GM12878 (cell line): ENCODE measurements at regions not wholly inside any gene's neighbourhood (a gene's known extent, or its start where the extent isn't known, plus 50 kb on each side); places are given as distances from the start of the nearest gene placed in this dataset.

ENCODE experiments used
- ATAC-seq: fragments of 200-7000 bp; cut with Tn5 transposase; 3 replicates; pipeline ENCODE4 v1.9.1; 2020; ENCODE audit warnings: mild to moderate bottlenecking, moderate library complexity
- BruUV-seq: library from RNA; stranded (reverse); fragments of 400-500 nt; replicated peaks from 2 replicates; lab custom pipeline; 2021; lab: Mats Ljungman, UMichigan
- CTCF ChIA-PET: fragments of 300-600 bp; sonication (Branson Sonifier 250); formaldehyde crosslinking; extraction: SDS; loops from one replicate; lab custom pipeline; 2021; ENCODE audit warnings: inconsistent platforms; lab: Yijun Ruan, JAX
- POLR2A ChIA-PET: fragments of 350-600 bp; formaldehyde crosslinking; extraction: SDS; loops from one replicate; lab custom pipeline; 2021; ENCODE audit warnings: inconsistent platforms; lab: Charles Lee
- RAD21 ChIA-PET: fragments of 300-600 bp; sonication (Branson Sonifier 250); formaldehyde crosslinking; loops from one replicate; lab custom pipeline; 2023; ENCODE audit warnings: antibody characterized with exemption; ENCODE audit not compliant: unreplicated experiment; lab: Charles Lee
- SMC1A ChIA-PET: fragments of 300-600 bp; sonication (Branson Sonifier 250); formaldehyde crosslinking; loops from one replicate; lab custom pipeline; 2023; ENCODE audit not compliant: unreplicated experiment, uncharacterized antibody; lab: Charles Lee
- DNase-seq: peaks from one replicate; pipeline ENCODE4 v3.0.0-alpha.2; 2011; ENCODE audit warnings: low read depth, low spot score
- FAIRE-seq: peaks from 3 replicates; lab custom pipeline; 2011; peaks lifted over from hg19 to GRCh38; lab: Jason Lieb, UNC
- H2AFZ ChIP-seq: 2 replicates; pipeline ENCODE4 v1.6.0; 2011; ENCODE audit warnings: low read depth, low read length, control low read depth; ENCODE audit not compliant: control insufficient read depth
- H3K27ac ChIP-seq: 2 replicates; pipeline ENCODE4 v1.5.1; 2011; ENCODE audit warnings: control low read depth; ENCODE audit not compliant: control insufficient read depth, insufficient read depth
- H3K27me3 ChIP-seq, 2 experiments: replicated peaks in 1 of 2; 2 replicates each; pipeline versions ENCODE4 v1.6.0 to v1.6.1; 2011; ENCODE audit warnings: low read length in 1 of 2; ENCODE audit not compliant: control insufficient read depth in 2 of 2, insufficient read depth in 2 of 2
- H3K36me3 ChIP-seq, 2 experiments: 2 replicates each; pipeline ENCODE4 v1.5.1; 2011; ENCODE audit warnings: low read length in 1 of 2; ENCODE audit not compliant: control insufficient read depth in 2 of 2, insufficient read depth in 2 of 2
- H3K4me1 ChIP-seq: 2 replicates; pipeline ENCODE4 v1.6.1; 2011; ENCODE audit warnings: mild to moderate bottlenecking, low read length, moderate library complexity, mixed read lengths; ENCODE audit not compliant: control insufficient read depth, insufficient read depth
- H3K4me2 ChIP-seq: 2 replicates; pipeline ENCODE4 v1.6.0; 2011; ENCODE audit warnings: control low read depth; ENCODE audit not compliant: control insufficient read depth, insufficient read depth
- H3K4me3 ChIP-seq: fragments of 200-600 bp; sonication (generic); 2 replicates; pipeline ENCODE4 v1.5.1; 2016
- H3K79me2 ChIP-seq: 2 replicates; pipeline ENCODE4 v1.6.0; 2011; ENCODE audit warnings: low read length; ENCODE audit not compliant: control insufficient read depth, insufficient read depth
- H3K9ac ChIP-seq: 2 replicates; pipeline ENCODE4 v1.8.0; 2011; ENCODE audit warnings: low read length, control low read depth, mixed read lengths; ENCODE audit not compliant: control insufficient read depth, insufficient read depth
- H3K9me3 ChIP-seq: replicated peaks from 3 replicates; pipeline ENCODE4 v1.5.1; 2011; ENCODE audit warnings: mild to moderate bottlenecking, low read length; ENCODE audit not compliant: control insufficient read depth, insufficient read depth
- H4K20me1 ChIP-seq: 2 replicates; pipeline ENCODE4 v1.6.0; 2011; ENCODE audit not compliant: control insufficient read depth, insufficient read depth
- BHLHE40 ChIP-seq, 2 experiments: fragments of 450-650 bp in 1 of 2; IDR thresholded peaks; 2 replicates each; pipeline ENCODE4 v1.6.1; 2011 to 2017; ENCODE audit warnings: low read depth in 2 of 2, borderline replicate concordance in 1 of 2, improper control_type of control experiment in 1 of 2, low read length in 1 of 2, mild to moderate bottlenecking in 1 of 2
- BMI1 ChIP-seq: fragments of 450-650 bp; IDR thresholded peaks from 2 replicates; pipeline ENCODE4 v1.6.1; 2016; ENCODE audit warnings: mild to moderate bottlenecking, moderate library complexity, borderline replicate concordance
- CHD4 ChIP-seq: fragments of 200-600 bp; sonication (generic); IDR thresholded peaks from 2 replicates; pipeline ENCODE4 v1.6.1; 2016; ENCODE audit warnings: mild to moderate bottlenecking
- MXI1 ChIP-seq: fragments of 150-350 bp; IDR thresholded peaks from 2 replicates; pipeline ENCODE4 v1.6.1; 2011; ENCODE audit warnings: low read depth, mild to moderate bottlenecking, inconsistent platforms, low read length, improper control_type of control experiment
- NR2C1 ChIP-seq: fragments of 450-650 bp; IDR thresholded peaks from 2 replicates; pipeline ENCODE4 v1.6.1; 2017; ENCODE audit warnings: antibody characterized with exemption, mild to moderate bottlenecking, moderate library complexity
- PAX5 ChIP-seq: IDR thresholded peaks from 2 replicates; pipeline ENCODE4 v1.6.1; 2011; ENCODE audit warnings: low read depth, low read length, borderline replicate concordance
- ZZZ3 ChIP-seq: IDR thresholded peaks from 2 replicates; pipeline ENCODE4 v1.6.1; 2011; ENCODE audit warnings: low read depth; ENCODE audit not compliant: control insufficient read depth, insufficient read length
- WGBS: methylation state at CpG from one replicate; pipeline ENCODE4 v1.1.6; 2016; ENCODE audit warnings: low lambda C conversion rate; ENCODE audit not compliant: insufficient replicate concordance, insufficient coverage; ENCODE audit errors: missing lambda C conversion rate; 5-methylcytosine and 5-hydroxymethylcytosine counted together
- in situ Hi-C: fragments of 300-500 bp; cut with MboI; formaldehyde crosslinking; loops from 9 replicates; pipeline ENCODE4 v1.14.3; 2018; ENCODE audit warnings: mixed read lengths
- intact Hi-C: fragments of 100-400 bp; cut with micrococcal nuclease; formaldehyde crosslinking; loops from one replicate; pipeline ENCODE4 v1.14.2; 2022; ENCODE audit not compliant: unreplicated experiment
- TF ChIP-seq, protein P1 (sequence below): fragments of 450-650 bp; IDR thresholded peaks from 2 replicates; pipeline ENCODE4 v1.6.1; 2017; ENCODE audit warnings: mild to moderate bottlenecking, low read depth, inconsistent platforms; ENCODE audit not compliant: poor library complexity, severe bottlenecking

DNA sequence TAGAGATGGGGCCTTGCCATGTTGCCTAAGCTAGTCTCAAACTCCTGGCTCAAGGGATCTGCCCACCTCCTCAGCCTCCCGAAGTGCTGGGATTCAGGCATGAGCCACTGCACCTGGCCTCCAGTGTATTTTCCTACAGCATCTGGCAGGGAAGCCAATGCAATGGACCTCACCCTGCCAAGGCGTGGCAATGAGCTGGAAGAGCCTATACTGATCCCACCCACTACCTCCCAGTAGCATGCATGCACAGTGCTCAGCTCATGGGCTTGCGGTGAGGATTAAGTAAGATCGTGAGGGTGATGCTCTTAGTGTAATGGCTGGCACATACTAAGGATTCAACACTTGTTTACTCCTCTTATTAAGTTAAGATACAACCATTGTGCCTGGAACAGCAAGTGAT, 69.7 kb downstream of the PHLDA1 start:
- no peaks in the 10 kb centered on the region for H3K27me3 ChIP-seq
- DNase-seq (no peak), ATAC-seq (no peak), FAIRE-seq (no peak)
- H3K4me2 ChIP-seq: no peak overlapping the region
- H3K4me1 ChIP-seq: no peaks in the 10 kb centered on the region
- H3K36me3 ChIP-seq: no peaks in the 10 kb centered on the region
- BruUV-seq: no TSS peak
- no peaks in the 10 kb centered on the region for H3K79me2 ChIP-seq
- H2AFZ ChIP-seq: no peak overlapping the region
- intact Hi-C loops (no loop called here), in situ Hi-C loops (no loop called here)
- no peaks in the 10 kb centered on the region for H3K9me3 ChIP-seq
- TF ChIP-seq PAX5 (no peak), BMI1 (no peak), ZZZ3 (no peak)
- RAD21 ChIA-PET: interaction anchor here (0.7 to 1.7 kb wide), 3 partner anchors 13 to 146 kb away, joined by 3 to 8 read pairs (median 3); partner anchors contain the start of gene PHLDA1
- no peak overlapping the region for H3K4me3 ChIP-seq
- no peaks in the 10 kb centered on the region for H4K20me1 ChIP-seq
- POLR2A ChIA-PET: interaction anchor here (1.0 to 1.4 kb wide), 3 partner anchors 10 to 16 kb away, joined by 3 to 4 read pairs (median 4); no protein-coding TSS in a partner anchor
- 49% methylated on average over 4 of the region's 4 CpGs for WGBS
- H3K9ac ChIP-seq: no peak overlapping the region
- no peak overlapping the region for H3K27ac ChIP-seq
- SMC1A ChIA-PET: interaction anchor here (0.6 to 5.9 kb wide), 13 partner anchors 11 to 709 kb away, joined by 3 to 58 read pairs (median 3); no protein-coding TSS in a partner anchor
- CTCF ChIA-PET: interaction anchor here (1.2 to 2.7 kb wide), 5 partner anchors 13 to 69 kb away, joined by 3 to 8 read pairs (median 3); partner anchors contain the start of gene PHLDA1

DNA sequence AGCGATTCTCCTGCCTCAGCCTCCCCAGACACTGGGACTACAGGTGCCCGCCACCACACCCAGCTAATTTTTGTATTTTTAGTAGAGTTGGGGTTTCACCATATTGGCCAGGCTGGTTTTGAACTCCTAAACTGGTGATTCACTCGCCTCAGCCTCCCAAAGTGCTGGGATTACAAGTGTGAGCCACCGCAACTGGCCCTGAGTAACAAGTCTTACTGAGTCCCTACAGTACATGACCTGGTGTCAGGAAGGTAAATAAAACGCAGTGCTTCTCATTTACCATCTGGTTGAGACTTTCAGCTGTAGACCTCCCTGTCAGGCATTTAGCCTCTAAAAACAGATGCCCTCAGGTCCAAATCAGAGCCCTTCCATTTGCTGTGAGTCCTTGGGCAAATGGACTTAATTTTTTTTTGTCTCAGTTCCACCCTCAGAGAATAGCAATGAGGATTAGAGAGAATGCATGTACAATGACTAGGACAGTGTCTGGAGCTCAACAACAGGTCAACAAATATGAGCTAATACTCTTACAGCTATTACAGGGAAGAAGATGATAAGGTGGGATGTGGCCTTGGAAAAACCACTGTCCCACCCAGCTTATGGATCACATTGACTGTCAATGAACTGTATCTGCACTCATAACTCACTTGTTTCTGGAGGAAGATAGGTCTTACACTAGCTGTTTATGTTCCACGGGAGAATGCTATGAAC, 70.5 kb downstream of the PHLDA1 start:
- ChIA-PET RAD21 (interaction anchor here (0.7 to 3.2 kb wide), 4 partner anchors 13 to 145 kb away, joined by 3 to 18 read pairs (median 6); partner anchors contain the start of gene PHLDA1), CTCF (interaction anchor here (0.6 to 2.7 kb wide), 6 partner anchors 14 to 70 kb away, joined by 3 to 8 read pairs (median 3); partner anchors contain the start of gene PHLDA1), SMC1A (interaction anchor here (0.6 to 5.9 kb wide), 12 partner anchors 10 to 710 kb away, joined by 3 to 58 read pairs (median 3); no protein-coding TSS in a partner anchor), POLR2A (interaction anchor here (0.5 to 1.0 kb wide), 3 partner anchors 13 to 17 kb away, joined by 4 to 5 read pairs (median 4); no protein-coding TSS in a partner anchor)
- no peak for FAIRE-seq
- TF ChIP-seq BHLHE40 (IDR thresholded peaks at IDR 0.05; ENCODE audit: borderline replicate concordance in 1 of 2, low read depth in 2 of 2, low read length in 1 of 2) (no peak), MXI1 (no peak), CHD4 (no peak), NR2C1 (no peak)
- TF ChIP-seq, protein P1, sequence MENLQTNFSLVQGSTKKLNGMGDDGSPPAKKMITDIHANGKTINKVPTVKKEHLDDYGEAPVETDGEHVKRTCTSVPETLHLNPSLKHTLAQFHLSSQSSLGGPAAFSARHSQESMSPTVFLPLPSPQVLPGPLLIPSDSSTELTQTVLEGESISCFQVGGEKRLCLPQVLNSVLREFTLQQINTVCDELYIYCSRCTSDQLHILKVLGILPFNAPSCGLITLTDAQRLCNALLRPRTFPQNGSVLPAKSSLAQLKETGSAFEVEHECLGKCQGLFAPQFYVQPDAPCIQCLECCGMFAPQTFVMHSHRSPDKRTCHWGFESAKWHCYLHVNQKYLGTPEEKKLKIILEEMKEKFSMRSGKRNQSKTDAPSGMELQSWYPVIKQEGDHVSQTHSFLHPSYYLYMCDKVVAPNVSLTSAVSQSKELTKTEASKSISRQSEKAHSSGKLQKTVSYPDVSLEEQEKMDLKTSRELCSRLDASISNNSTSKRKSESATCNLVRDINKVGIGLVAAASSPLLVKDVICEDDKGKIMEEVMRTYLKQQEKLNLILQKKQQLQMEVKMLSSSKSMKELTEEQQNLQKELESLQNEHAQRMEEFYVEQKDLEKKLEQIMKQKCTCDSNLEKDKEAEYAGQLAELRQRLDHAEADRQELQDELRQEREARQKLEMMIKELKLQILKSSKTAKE: no peak
- 76% methylated on average over 6 of the region's 6 CpGs for WGBS
- Histone ChIP-seq H2AFZ (no peak overlapping the region), H3K4me3 (no peak overlapping the region), H3K36me3 (no peaks in the 10 kb centered on the region), H3K4me2 (no peak overlapping the region), H3K4me1 (no peaks in the 10 kb centered on the region), H4K20me1 (no peaks in the 10 kb centered on the region), H3K79me2 (no peaks in the 10 kb centered on the region), H3K27me3 (no peaks in the 10 kb centered on the region), H3K9ac (no peak overlapping the region), H3K27ac (no peak overlapping the region), H3K9me3 (no peaks in the 10 kb centered on the region)
- no peak for ATAC-seq
- BruUV-seq: no TSS peak
- intact Hi-C loops (no loop called here), in situ Hi-C loops (no loop called here)
- DNase-seq: no peak
